Activated CD4-positive, alpha-beta T cell treated with anti-CD3 and anti-CD28 coated beads for 36 hours (primary cell): ENCODE measurements at regions not wholly inside any gene's neighbourhood (a gene's known extent, or its start where the extent isn't known, plus 50 kb on each side); places are given as distances from the start of the nearest gene placed in this dataset.

ENCODE experiments used
- ATAC-seq: fragments of 200-7000 bp; cut with Tn5 transposase; one replicate; pipeline ENCODE4 v1.10.0; 2021; ENCODE audit warnings: mild to moderate bottlenecking, moderate library complexity
- CTCF ChIA-PET: fragments of 350-600 bp; sonication (Branson Sonifier 250); formaldehyde crosslinking; loops from one replicate; lab custom pipeline; 2021; ENCODE audit warnings: antibody characterized with exemption; lab: Charles Lee
- POLR2A ChIA-PET: fragments of 350-600 bp; sonication (Branson Sonifier 250); formaldehyde crosslinking; loops from one replicate; lab custom pipeline; 2021; ENCODE audit warnings: antibody characterized with exemption, inconsistent platforms; lab: Charles Lee
- DNase-seq: peaks from one replicate; pipeline ENCODE4 v3.0.0-alpha.2; 2020
- H3K27ac Mint-ChIP-seq: one replicate; pipeline ENCODE4 v1.8.0; 2021; ENCODE audit warnings: mixed read lengths
- H3K27me3 Mint-ChIP-seq: one replicate; pipeline ENCODE4 v1.8.0; 2021; ENCODE audit warnings: mixed read lengths
- H3K36me3 Mint-ChIP-seq: one replicate; pipeline ENCODE4 v1.8.0; 2021; ENCODE audit warnings: low read depth, mixed read lengths
- H3K4me1 Mint-ChIP-seq: one replicate; pipeline ENCODE4 v1.8.0; 2021; ENCODE audit warnings: mixed read lengths
- H3K4me3 Mint-ChIP-seq: one replicate; pipeline ENCODE4 v1.8.0; 2021; ENCODE audit warnings: mild to moderate bottlenecking, moderate library complexity, mixed read lengths
- H3K9me3 Mint-ChIP-seq: one replicate; pipeline ENCODE4 v1.8.0; 2021; ENCODE audit warnings: low read depth, mixed read lengths
- intact Hi-C, 2 experiments: fragments of 100-400 bp; cut with DNase I in 1 of 2; cut with micrococcal nuclease in 1 of 2; formaldehyde crosslinking; loops; one replicate each; pipeline versions ENCODE4 v1.14.2 to v1.15.1; 2022 to 2024; cut with DNase I, micrococcal nuclease

- Mint-ChIP-seq H3K36me3 (no peaks in the 10 kb centered on the region), H3K9me3 (no peaks in the 10 kb centered on the region)
Observed at GRCh38 chr2:138440759-138441158, 60.8 kb upstream of the SPOPL start.

GRCh38 chr2:138441916-138442315 is 59.7 kb upstream of the SPOPL start:
- H3K4me1 Mint-ChIP-seq: no peaks in the 10 kb centered on the region
- DNase-seq (no peak), ATAC-seq (no peak)
- H3K27me3 Mint-ChIP-seq: peaks cover 1% of the 10 kb centered on the region
- H3K27ac Mint-ChIP-seq: no peak overlapping the region
- H3K9me3 Mint-ChIP-seq: no peaks in the 10 kb centered on the region
- H3K4me3 Mint-ChIP-seq: no peak overlapping the region
- no peaks in the 10 kb centered on the region for H3K36me3 Mint-ChIP-seq
- ChIA-PET CTCF (interaction anchor here (0.5 kb wide), 1 partner anchor 810 kb away, joined by 3 read pairs; no protein-coding TSS in a partner anchor), POLR2A (no interaction called here)
- intact Hi-C loops: no loop called here

More at GRCh38 chr2:138440759-138441158, 60.8 kb upstream of the SPOPL start:
- CTCF ChIA-PET: no interaction called here
- peaks cover 1% of the 10 kb centered on the region for H3K27me3 Mint-ChIP-seq
- POLR2A ChIA-PET: no interaction called here
- DNase-seq (no peak), ATAC-seq (no peak)
- H3K27ac Mint-ChIP-seq: no peak overlapping the region
- no peak overlapping the region for H3K4me3 Mint-ChIP-seq
- no peaks in the 10 kb centered on the region for H3K4me1 Mint-ChIP-seq
- intact Hi-C loops: no loop called here

DNA sequence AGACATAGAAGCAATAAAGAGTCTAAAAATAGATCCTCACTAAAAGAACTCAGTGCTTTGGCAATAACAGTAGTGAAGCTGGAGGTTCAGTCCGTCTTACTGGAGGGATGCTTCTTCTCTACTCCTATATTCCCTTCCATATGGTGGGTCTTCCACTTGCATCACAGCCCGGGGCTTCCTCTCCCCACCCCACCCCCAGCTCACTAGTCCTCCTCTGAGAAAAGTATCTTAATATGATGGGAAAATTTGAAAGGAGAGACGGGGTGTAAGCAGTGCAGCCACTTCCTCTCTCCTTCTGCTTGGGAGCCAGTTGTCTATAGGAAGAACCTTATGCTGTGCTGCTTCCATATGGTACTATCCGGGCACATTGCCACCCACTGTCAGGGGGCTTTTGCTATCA is 57.2 kb upstream of the SPOPL start:
- ChIA-PET POLR2A (no interaction called here), CTCF (no interaction called here)
- Mint-ChIP-seq H3K4me3 (no peak overlapping the region), H3K4me1 (no peaks in the 10 kb centered on the region), H3K36me3 (no peaks in the 10 kb centered on the region), H3K27ac (no peak overlapping the region), H3K27me3 (peaks cover 1% of the 10 kb centered on the region), H3K9me3 (no peaks in the 10 kb centered on the region)
- ATAC-seq (no peak), DNase-seq (no peak)
- intact Hi-C loops: no loop called here

- DNase-seq (no peak), ATAC-seq (no peak)
- Mint-ChIP-seq H3K9me3 (no peaks in the 10 kb centered on the region), H3K4me1 (no peaks in the 10 kb centered on the region), H3K36me3 (no peaks in the 10 kb centered on the region), H3K4me3 (no peak overlapping the region), H3K27me3 (peaks cover 1% of the 10 kb centered on the region), H3K27ac (no peak overlapping the region)
- intact Hi-C loops: no loop called here
- ChIA-PET POLR2A (no interaction called here), CTCF (interaction anchor here (0.6 kb wide), 1 partner anchor 9 kb away, joined by 3 read pairs; no protein-coding TSS in a partner anchor)
Observed at GRCh38 chr2:138445227-138445626, 56.3 kb upstream of the SPOPL start.

- Mint-ChIP-seq H3K36me3 (no peaks in the 10 kb centered on the region), H3K27me3 (peaks cover 1% of the 10 kb centered on the region), H3K4me1 (no peaks in the 10 kb centered on the region), H3K27ac (no peak overlapping the region), H3K9me3 (no peaks in the 10 kb centered on the region), H3K4me3 (no peak overlapping the region)
- ATAC-seq: no peak
- intact Hi-C loops: no loop called here
- ChIA-PET CTCF (interaction anchor here (0.6 kb wide), 1 partner anchor 10 kb away, joined by 3 read pairs; no protein-coding TSS in a partner anchor), POLR2A (interaction anchor here (0.6 kb wide), 1 partner anchor 18 kb away, joined by 6 read pairs; no protein-coding TSS in a partner anchor)
- no peak for DNase-seq
Observed at GRCh38 chr2:138446043-138446442, 55.5 kb upstream of the SPOPL start.

GRCh38 chr2:138447889-138448570 is 53.5 kb upstream of the SPOPL start:
- CTCF ChIA-PET: no interaction called here
- POLR2A ChIA-PET: no interaction called here

More at GRCh38 chr2:138447889-138448570, 53.5 kb upstream of the SPOPL start:
- ATAC-seq (no peak), DNase-seq (no peak)
- Mint-ChIP-seq H3K27ac (no peak overlapping the region), H3K4me3 (no peak overlapping the region), H3K4me1 (no peaks in the 10 kb centered on the region), H3K27me3 (peaks cover 1% of the 10 kb centered on the region), H3K9me3 (no peaks in the 10 kb centered on the region), H3K36me3 (no peaks in the 10 kb centered on the region)
- intact Hi-C loops: no loop called here
